WTC11 (cell line): ENCODE measurements at regions not wholly inside any gene's neighbourhood (a gene's known extent, or its start where the extent isn't known, plus 50 kb on each side); places are given as distances from the start of the nearest gene placed in this dataset.

ENCODE experiments used
- ATAC-seq: fragments of 200-7000 bp; cut with Tn5 transposase; 2 replicates; pipeline ENCODE4 v1.10.0; 2021; ENCODE audit warnings: mild to moderate bottlenecking, moderate library complexity
- CTCF ChIA-PET: fragments of 300-600 bp; sonication (Branson Sonifier 250); formaldehyde crosslinking; loops from one replicate; lab custom pipeline; 2021; ENCODE audit warnings: antibody characterized with exemption; lab: Charles Lee
- POLR2A ChIA-PET: fragments of 350-600 bp; sonication (Branson Sonifier 250); formaldehyde crosslinking; loops from one replicate; lab custom pipeline; 2021; ENCODE audit warnings: antibody characterized with exemption; lab: Charles Lee
- DNase-seq: peaks from one replicate; pipeline ENCODE4 v3.0.0; 2021; ENCODE audit warnings: low spot score
- H3K27ac Mint-ChIP-seq: 2 replicates; pipeline ENCODE4 v1.8.0; 2021; ENCODE audit warnings: mixed read lengths
- H3K27me3 Mint-ChIP-seq: 2 replicates; pipeline ENCODE4 v1.8.0; 2021; ENCODE audit warnings: low read depth, mild to moderate bottlenecking, moderate library complexity, mixed read lengths
- H3K36me3 Mint-ChIP-seq: 2 replicates; pipeline ENCODE4 v1.8.0; 2021; ENCODE audit warnings: mixed read lengths
- H3K4me1 Mint-ChIP-seq: 2 replicates; pipeline ENCODE4 v1.8.0; 2022; ENCODE audit warnings: mixed read lengths
- H3K4me3 Mint-ChIP-seq: 2 replicates; pipeline ENCODE4 v1.8.0; 2021; ENCODE audit warnings: mild to moderate bottlenecking, moderate library complexity, mixed read lengths
- H3K9me3 Mint-ChIP-seq: 2 replicates; pipeline ENCODE4 v1.8.0; 2021; ENCODE audit warnings: mixed read lengths
- AFF4 ChIP-seq: sonication (generic); formaldehyde crosslinking; IDR thresholded peaks from 2 replicates; pipeline ENCODE4 v1.8.1; 2023; ENCODE audit warnings: mild to moderate bottlenecking, missing genetic modification reagents, borderline replicate concordance
- ATF3 ChIP-seq: sonication (generic); formaldehyde crosslinking; conservative IDR thresholded peaks from 2 replicates; pipeline ENCODE4 v1.8.1; 2022; ENCODE audit warnings: mild to moderate bottlenecking, missing genetic modification reagents
- CREB1 ChIP-seq: sonication (generic); formaldehyde crosslinking; IDR thresholded peaks from 2 replicates; pipeline ENCODE4 v1.8.0; 2023; ENCODE audit warnings: mild to moderate bottlenecking, missing genetic modification reagents
- FOXP1 ChIP-seq: sonication (generic); formaldehyde crosslinking; IDR thresholded peaks from 2 replicates; pipeline ENCODE4 v1.8.0; 2022; ENCODE audit warnings: missing genetic modification reagents, mild to moderate bottlenecking, moderate library complexity, borderline replicate concordance
- GABPB1 ChIP-seq: sonication (generic); formaldehyde crosslinking; IDR thresholded peaks from 2 replicates; pipeline ENCODE4 v1.8.1; 2023; ENCODE audit warnings: mild to moderate bottlenecking, missing genetic modification reagents
- HMGA2 ChIP-seq: fragments of 250-450 bp; sonication (Bioruptor Pico); IDR thresholded peaks from 2 replicates; pipeline ENCODE4 v1.4.0; 2021; ENCODE audit warnings: mild to moderate bottlenecking, moderate library complexity
- JUN ChIP-seq: sonication (generic); formaldehyde crosslinking; IDR thresholded peaks from 2 replicates; pipeline ENCODE4 v1.8.0; 2023; ENCODE audit warnings: mild to moderate bottlenecking, missing genetic modification reagents
- NFE2L1 ChIP-seq: sonication (generic); formaldehyde crosslinking; IDR thresholded peaks from 2 replicates; pipeline ENCODE4 v1.8.1; 2023; ENCODE audit warnings: missing genetic modification reagents
- NR1H2 ChIP-seq: sonication (generic); formaldehyde crosslinking; IDR thresholded peaks from 2 replicates; pipeline ENCODE4 v1.9.0; 2021; ENCODE audit warnings: mild to moderate bottlenecking, moderate library complexity, missing genetic modification reagents
- NR2C2 ChIP-seq: sonication (generic); formaldehyde crosslinking; IDR thresholded peaks from 2 replicates; pipeline ENCODE4 v1.8.0; 2022; ENCODE audit warnings: mild to moderate bottlenecking, missing genetic modification reagents
- PRRX2 ChIP-seq: fragments of 250-450 bp; sonication (Bioruptor Pico); IDR thresholded peaks from 2 replicates; pipeline ENCODE4 v1.8.0; 2021; ENCODE audit warnings: mild to moderate bottlenecking
- RORB ChIP-seq: fragments of 250-450 bp; sonication (Bioruptor Pico); IDR thresholded peaks from 2 replicates; pipeline ENCODE4 v1.9.0; 2021; ENCODE audit warnings: mild to moderate bottlenecking
- SMAD4 ChIP-seq: sonication (generic); formaldehyde crosslinking; IDR thresholded peaks from 2 replicates; pipeline ENCODE4 v1.8.0; 2022; ENCODE audit warnings: mild to moderate bottlenecking, missing genetic modification reagents
- ZNF121 ChIP-seq: sonication (generic); formaldehyde crosslinking; IDR thresholded peaks from 2 replicates; pipeline ENCODE4 v1.8.0; 2023; ENCODE audit warnings: missing genetic modification reagents
- ZNF219 ChIP-seq: sonication (generic); formaldehyde crosslinking; IDR thresholded peaks from 2 replicates; pipeline ENCODE4 v1.8.0; 2023; ENCODE audit warnings: missing genetic modification reagents, mild to moderate bottlenecking, borderline replicate concordance
- ZNF317 ChIP-seq: sonication (generic); formaldehyde crosslinking; IDR thresholded peaks from 2 replicates; pipeline ENCODE4 v1.8.1; 2023; ENCODE audit warnings: low read depth, mild to moderate bottlenecking, moderate library complexity, missing genetic modification reagents, borderline replicate concordance
- ZNF512 ChIP-seq: sonication (generic); formaldehyde crosslinking; IDR thresholded peaks from 2 replicates; pipeline ENCODE4 v1.8.1; 2022; ENCODE audit warnings: missing genetic modification reagents, borderline replicate concordance
- TF ChIP-seq, protein P1 (sequence below): sonication (generic); formaldehyde crosslinking; IDR thresholded peaks from 2 replicates; pipeline ENCODE4 v1.8.1; 2023; ENCODE audit warnings: mild to moderate bottlenecking, moderate library complexity, missing genetic modification reagents
- TF ChIP-seq, protein P2 (sequence below): sonication (generic); formaldehyde crosslinking; IDR thresholded peaks from 2 replicates; pipeline ENCODE4 v1.8.1; 2023; ENCODE audit warnings: mild to moderate bottlenecking, missing genetic modification reagents, moderate library complexity

- peaks cover 8% of the 10 kb centered on the region for H3K9me3 Mint-ChIP-seq
- H3K36me3 Mint-ChIP-seq, result 0 out of 2 replicates have a peak, but pooled peaks cover 8% of the 10 kb centered on the region
- no peak overlapping the region for H3K27ac Mint-ChIP-seq
- DNase-seq (no peak), ATAC-seq (no peak)
- H3K27me3 Mint-ChIP-seq, result peaks cover 15% of the 10 kb centered on the region
- POLR2A ChIA-PET, result no interaction called here
- TF ChIP-seq, protein P1, sequence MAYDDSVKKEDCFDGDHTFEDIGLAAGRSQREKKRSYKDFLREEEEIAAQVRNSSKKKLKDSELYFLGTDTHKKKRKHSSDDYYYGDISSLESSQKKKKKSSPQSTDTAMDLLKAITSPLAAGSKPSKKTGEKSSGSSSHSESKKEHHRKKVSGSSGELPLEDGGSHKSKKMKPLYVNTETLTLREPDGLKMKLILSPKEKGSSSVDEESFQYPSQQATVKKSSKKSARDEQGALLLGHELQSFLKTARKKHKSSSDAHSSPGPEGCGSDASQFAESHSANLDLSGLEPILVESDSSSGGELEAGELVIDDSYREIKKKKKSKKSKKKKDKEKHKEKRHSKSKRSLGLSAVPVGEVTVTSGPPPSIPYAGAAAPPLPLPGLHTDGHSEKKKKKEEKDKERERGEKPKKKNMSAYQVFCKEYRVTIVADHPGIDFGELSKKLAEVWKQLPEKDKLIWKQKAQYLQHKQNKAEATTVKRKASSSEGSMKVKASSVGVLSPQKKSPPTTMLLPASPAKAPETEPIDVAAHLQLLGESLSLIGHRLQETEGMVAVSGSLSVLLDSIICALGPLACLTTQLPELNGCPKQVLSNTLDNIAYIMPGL (CRISPR knock-in tag), result no peak
- TF ChIP-seq SMAD4 (no peak), NR1H2 (no peak), ZNF317 (CRISPR knock-in tag) (no peak), FOXP1 (CRISPR knock-in tag) (no peak), NFE2L1 (no peak), CREB1 (CRISPR knock-in tag) (no peak), NR2C2 (CRISPR knock-in tag) (no peak), AFF4 (CRISPR knock-in tag) (no peak), GABPB1 (CRISPR knock-in tag) (no peak), HMGA2 (CRISPR knock-in tag) (no peak), RORB (no peak), ATF3 (no peak), PRRX2 (no peak), ZNF219 (CRISPR knock-in tag) (no peak), JUN (CRISPR knock-in tag) (no peak), ZNF512 (CRISPR knock-in tag) (no peak), ZNF121 (no peak)
- TF ChIP-seq, protein P2, sequence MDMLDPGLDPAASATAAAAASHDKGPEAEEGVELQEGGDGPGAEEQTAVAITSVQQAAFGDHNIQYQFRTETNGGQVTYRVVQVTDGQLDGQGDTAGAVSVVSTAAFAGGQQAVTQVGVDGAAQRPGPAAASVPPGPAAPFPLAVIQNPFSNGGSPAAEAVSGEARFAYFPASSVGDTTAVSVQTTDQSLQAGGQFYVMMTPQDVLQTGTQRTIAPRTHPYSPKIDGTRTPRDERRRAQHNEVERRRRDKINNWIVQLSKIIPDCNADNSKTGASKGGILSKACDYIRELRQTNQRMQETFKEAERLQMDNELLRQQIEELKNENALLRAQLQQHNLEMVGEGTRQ (CRISPR knock-in tag), result no peak
- CTCF ChIA-PET, result interaction anchor here (1.0 to 1.7 kb wide), 18 partner anchors 10 to 498 kb away, joined by 3 to 17 read pairs (median 3); partner anchors contain the start of genes CDC45, ESS2 and UFD1
- peaks cover 13% of the 10 kb centered on the region for H3K4me1 Mint-ChIP-seq
- no peak overlapping the region for H3K4me3 Mint-ChIP-seq
These were observed 72.3 kb upstream of the SEPTIN5 start for GRCh38 chr22:19641983-19642451.
